ENCODE measurements at regions not wholly inside any gene's neighbourhood (a gene's known extent, or its start where the extent isn't known, plus 50 kb on each side); places are given as distances from the start of the nearest gene placed in this dataset.

GRCh38 chr5:15255576-15255975 is 244.4 kb upstream of the FBXL7 start:
- Histone ChIP-seq H3K4me1 (ENCODE audit: insufficient read depth) (no peaks in the 10 kb centered on the region), H3K27ac (ENCODE audit: low read depth) (no peak overlapping the region), H3K36me3 (ENCODE audit: insufficient read depth) (no peaks in the 10 kb centered on the region), H3K4me3 (ENCODE audit: low read depth, low read length) (no peak overlapping the region)
- no peak for DNase-seq (ENCODE audit: extremely low spot score)
- 41% methylated on average over 2 of the region's 2 CpGs for WGBS

DNA sequence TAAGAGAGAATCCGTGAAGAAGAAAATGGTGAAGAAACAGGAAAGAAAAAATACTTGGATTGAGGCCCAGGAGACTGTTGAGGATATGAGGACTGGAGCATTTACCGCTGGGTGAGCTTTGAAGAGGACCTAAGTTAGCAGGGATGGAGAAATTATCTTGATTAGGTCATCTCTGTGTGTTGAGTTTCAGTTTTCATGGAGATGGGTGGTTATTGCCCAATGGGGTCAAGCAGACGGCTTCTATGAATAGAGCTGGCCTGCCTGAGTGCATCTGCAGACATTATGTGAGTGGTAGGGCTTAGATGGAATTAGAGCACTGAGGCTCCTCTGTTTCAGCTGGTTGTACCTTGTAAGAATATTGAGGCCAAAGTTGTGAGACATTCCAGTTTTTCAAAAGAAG is 245.4 kb upstream of the FBXL7 start:
- Histone ChIP-seq H3K4me3 (ENCODE audit: low read depth, low read length) (no peak overlapping the region), H3K36me3 (ENCODE audit: insufficient read depth) (no peaks in the 10 kb centered on the region), H3K4me1 (ENCODE audit: insufficient read depth) (no peaks in the 10 kb centered on the region), H3K27ac (ENCODE audit: low read depth) (no peak overlapping the region)
- WGBS = 87% methylated on average over 3 of the region's 3 CpGs
- DNase-seq (ENCODE audit: extremely low spot score) = no peak

GRCh38 chr5:15252331-15252730 is 247.6 kb upstream of the FBXL7 start:
- no peak for DNase-seq (ENCODE audit: extremely low spot score)
- Histone ChIP-seq H3K36me3 (ENCODE audit: insufficient read depth) (no peaks in the 10 kb centered on the region), H3K27ac (ENCODE audit: low read depth) (no peak overlapping the region), H3K4me3 (ENCODE audit: low read depth, low read length) (no peak overlapping the region), H3K4me1 (ENCODE audit: insufficient read depth) (no peaks in the 10 kb centered on the region)
- 97% methylated on average over 3 of the region's 3 CpGs for WGBS

DNA sequence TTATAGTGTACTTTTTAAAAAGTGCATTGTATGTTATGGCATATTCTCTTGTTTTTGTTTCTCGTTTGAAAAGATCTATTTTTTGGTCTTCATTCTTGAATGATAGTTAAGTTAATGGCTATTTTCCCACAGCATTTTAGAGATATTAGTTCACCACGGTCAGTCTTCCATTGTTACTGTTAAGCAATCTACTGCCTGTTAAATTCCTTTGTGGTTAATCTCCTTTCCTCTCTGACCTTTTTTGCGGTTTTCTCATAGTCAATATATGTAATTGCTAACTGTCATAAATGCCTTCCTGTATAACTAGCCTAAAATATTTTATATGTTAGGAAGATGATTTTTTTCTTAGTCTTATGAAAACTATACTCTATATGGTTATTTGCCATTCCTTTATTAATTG is 250.8 kb upstream of the FBXL7 start:
- no peak for DNase-seq (ENCODE audit: extremely low spot score)
- no peaks in the 10 kb centered on the region for H3K4me1 ChIP-seq (ENCODE audit: insufficient read depth)
- no peak overlapping the region for H3K4me3 ChIP-seq (ENCODE audit: low read depth, low read length)
- H3K27ac ChIP-seq (ENCODE audit: low read depth) = no peak overlapping the region
- no peaks in the 10 kb centered on the region for H3K36me3 ChIP-seq (ENCODE audit: insufficient read depth)
- WGBS = 49% methylated on average over 3 of the region's 3 CpGs

- Histone ChIP-seq H3K4me3 (ENCODE audit: low read depth, low read length) (no peak overlapping the region), H3K4me1 (ENCODE audit: insufficient read depth) (no peaks in the 10 kb centered on the region), H3K27ac (ENCODE audit: low read depth) (no peak overlapping the region), H3K36me3 (ENCODE audit: insufficient read depth) (no peaks in the 10 kb centered on the region)
- no peak for DNase-seq (ENCODE audit: extremely low spot score)
Measured at GRCh38 chr5:15248731-15249130, 251.2 kb upstream of the FBXL7 start.

GRCh38 chr5:15245913-15246312 is 254.1 kb upstream of the FBXL7 start:
- H3K27ac ChIP-seq (ENCODE audit: low read depth) = no peak overlapping the region
- no peak for DNase-seq (ENCODE audit: extremely low spot score)
- H3K4me1 ChIP-seq (ENCODE audit: insufficient read depth) = no peaks in the 10 kb centered on the region
- H3K4me3 ChIP-seq (ENCODE audit: low read depth, low read length) = no peak overlapping the region
- no peaks in the 10 kb centered on the region for H3K36me3 ChIP-seq (ENCODE audit: insufficient read depth)
- 93% methylated on average over 1 of the region's 1 CpG for WGBS

GRCh38 chr5:15243301-15244020 is 256.5 kb upstream of the FBXL7 start:
- no peaks in the 10 kb centered on the region for H3K36me3 ChIP-seq (ENCODE audit: insufficient read depth)
- H3K4me3 ChIP-seq (ENCODE audit: low read depth, low read length) = no peak overlapping the region
- no peaks in the 10 kb centered on the region for H3K4me1 ChIP-seq (ENCODE audit: insufficient read depth)
- no peak overlapping the region for H3K27ac ChIP-seq (ENCODE audit: low read depth)
- peak; percentile 39 for DNase-seq (ENCODE audit: extremely low spot score)
- 40% methylated on average over 4 of the region's 4 CpGs for WGBS

DNA sequence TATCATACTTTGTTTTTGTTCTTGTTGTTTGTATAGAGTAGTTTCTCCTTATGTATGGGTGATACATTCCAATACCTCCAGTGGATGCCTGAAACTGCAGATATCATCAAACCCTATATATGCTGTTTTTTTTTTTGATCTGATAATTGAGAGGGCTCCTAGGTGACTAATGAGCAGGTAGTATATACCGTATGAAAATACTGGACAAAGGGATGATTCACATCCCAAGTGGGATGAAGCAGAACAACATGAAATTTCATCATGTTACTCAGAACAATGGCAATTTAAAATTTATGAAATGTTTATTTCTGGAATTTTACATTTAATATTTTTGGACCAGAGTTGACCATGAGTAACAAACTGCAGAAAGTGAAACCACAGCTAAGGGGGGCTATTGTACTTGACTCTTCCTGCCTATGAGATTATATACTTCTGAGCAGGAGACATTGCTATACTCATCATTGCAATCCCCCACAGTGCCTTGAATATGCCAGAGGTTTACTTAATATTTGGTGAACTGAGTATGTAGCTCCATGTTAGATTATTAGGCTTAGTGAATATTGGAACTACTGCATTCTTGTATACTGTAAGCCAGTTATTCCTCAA is 258.7 kb upstream of the FBXL7 start:
- H3K36me3 ChIP-seq (ENCODE audit: insufficient read depth) = no peaks in the 10 kb centered on the region
- no peaks in the 10 kb centered on the region for H3K4me1 ChIP-seq (ENCODE audit: insufficient read depth)
- 81% methylated on average over 1 of the region's 1 CpG for whole genome bisulfite sequencing
- no peak for DNase-seq (ENCODE audit: extremely low spot score)
- no peak overlapping the region for H3K4me3 ChIP-seq (ENCODE audit: low read depth, low read length)
- H3K27ac ChIP-seq (ENCODE audit: low read depth) = no peak overlapping the region

- 96% methylated on average over 2 of the region's 2 CpGs for WGBS
- peaks cover 3% of the 10 kb centered on the region for H3K4me1 ChIP-seq (ENCODE audit: insufficient read depth)
- DNase-seq (ENCODE audit: extremely low spot score) = no peak
- H3K4me3 ChIP-seq (ENCODE audit: low read depth, low read length) = no peak overlapping the region
- no peaks in the 10 kb centered on the region for H3K36me3 ChIP-seq (ENCODE audit: insufficient read depth)
- no peak overlapping the region for H3K27ac ChIP-seq (ENCODE audit: low read depth)
Measured at GRCh38 chr5:15238006-15238405, 262.0 kb upstream of the FBXL7 start.

GRCh38 chr5:15236911-15237508 is 263.0 kb upstream of the FBXL7 start:
- H3K4me3 ChIP-seq (ENCODE audit: low read depth, low read length) = no peak overlapping the region
- H3K36me3 ChIP-seq (ENCODE audit: insufficient read depth) = no peaks in the 10 kb centered on the region
- 89% methylated on average over 4 of the region's 4 CpGs for WGBS

DNA sequence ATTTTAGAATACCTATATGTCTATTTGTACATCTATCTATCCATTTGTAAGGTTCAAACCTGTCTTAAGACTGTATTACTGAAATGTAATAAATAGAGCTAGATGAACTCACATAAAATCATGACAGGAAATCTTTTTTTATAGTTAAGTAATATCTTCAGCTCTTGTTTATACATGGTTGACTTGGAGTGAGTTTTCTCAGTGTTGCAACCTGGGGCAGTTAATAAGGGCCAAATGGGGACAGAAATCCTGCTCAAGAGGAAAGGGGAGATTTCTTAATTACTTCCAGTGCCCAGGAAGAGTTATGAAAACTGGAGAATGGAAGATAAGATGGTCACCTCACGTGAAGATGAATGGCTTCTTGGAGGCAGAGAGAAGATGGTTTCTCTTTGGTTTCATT is 265.1 kb upstream of the FBXL7 start:
- WGBS = 74% methylated on average over 1 of the region's 1 CpG

More at GRCh38 chr5:15236911-15237508, 263.0 kb upstream of the FBXL7 start:
- Histone ChIP-seq H3K4me1 (ENCODE audit: insufficient read depth) (peaks cover 3% of the 10 kb centered on the region), H3K27ac (ENCODE audit: low read depth) (no peak overlapping the region)
- no peak for DNase-seq (ENCODE audit: extremely low spot score)

DNA sequence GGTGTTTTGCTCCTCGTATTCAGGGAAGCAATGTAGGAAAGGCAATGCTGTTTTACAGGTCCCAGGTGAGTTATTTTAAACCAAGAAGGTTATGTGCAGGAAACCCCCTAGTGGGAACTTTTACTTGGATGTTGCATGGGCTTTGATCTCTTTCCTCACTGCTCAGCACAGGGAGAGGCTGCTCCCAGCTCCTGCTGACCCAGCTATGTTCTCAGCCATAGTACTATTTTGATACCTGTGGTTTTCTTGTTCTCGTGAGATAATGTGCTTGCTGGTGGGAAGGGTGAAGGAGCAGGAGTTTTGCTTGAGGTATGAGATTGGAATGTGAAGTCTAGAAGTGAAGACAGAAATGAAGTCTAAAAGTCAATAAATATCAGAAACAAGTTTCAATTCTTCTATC is 265.6 kb upstream of the FBXL7 start:
- H3K4me3 ChIP-seq (ENCODE audit: low read depth, low read length) = no peak overlapping the region
- whole genome bisulfite sequencing = 66% methylated on average over 2 of the region's 2 CpGs
- no peak for DNase-seq (ENCODE audit: extremely low spot score)

More for the DNA sequence above, 265.1 kb upstream of the FBXL7 start:
- Histone ChIP-seq H3K4me1 (ENCODE audit: insufficient read depth) (peaks cover 3% of the 10 kb centered on the region), H3K4me3 (ENCODE audit: low read depth, low read length) (no peak overlapping the region), H3K36me3 (ENCODE audit: insufficient read depth) (no peaks in the 10 kb centered on the region), H3K27ac (ENCODE audit: low read depth) (no peak overlapping the region)
- no peak for DNase-seq (ENCODE audit: extremely low spot score)

DNA sequence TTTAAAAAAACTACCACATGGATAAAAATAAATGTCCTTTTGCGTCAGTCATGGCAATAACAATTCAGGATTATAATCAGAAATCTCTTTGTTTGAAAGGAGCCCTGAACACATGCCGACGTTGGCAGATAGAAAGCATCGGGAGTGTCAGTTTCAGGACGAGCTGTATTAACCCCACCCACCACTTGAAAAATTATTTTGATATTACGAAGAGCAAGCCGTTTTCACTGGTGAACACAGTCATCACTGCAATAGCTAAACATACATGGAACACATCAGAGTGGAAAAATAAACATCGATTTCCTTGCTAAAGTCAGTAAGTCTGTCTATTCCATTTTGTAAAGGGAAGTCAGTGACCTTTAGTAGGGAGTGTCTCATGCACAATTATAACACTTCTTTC is 266.4 kb upstream of the FBXL7 start:
- H3K4me1 ChIP-seq (ENCODE audit: insufficient read depth) = peaks cover 3% of the 10 kb centered on the region
- no peak overlapping the region for H3K4me3 ChIP-seq (ENCODE audit: low read depth, low read length)
- no peaks in the 10 kb centered on the region for H3K36me3 ChIP-seq (ENCODE audit: insufficient read depth)
- DNase-seq (ENCODE audit: extremely low spot score) = no peak
- WGBS = 54% methylated on average over 8 of the region's 8 CpGs
- H3K27ac ChIP-seq (ENCODE audit: low read depth) = no peak overlapping the region

More for the DNA sequence above, 265.6 kb upstream of the FBXL7 start:
- H3K36me3 ChIP-seq (ENCODE audit: insufficient read depth) = no peaks in the 10 kb centered on the region
- H3K4me1 ChIP-seq (ENCODE audit: insufficient read depth) = peaks cover 3% of the 10 kb centered on the region
- no peak overlapping the region for H3K27ac ChIP-seq (ENCODE audit: low read depth)

GRCh38 chr5:15222156-15222555 is 277.8 kb upstream of the FBXL7 start:
- H3K27ac ChIP-seq (ENCODE audit: low read depth) = no peak overlapping the region
- H3K4me3 ChIP-seq (ENCODE audit: low read depth, low read length) = no peak overlapping the region
- no peaks in the 10 kb centered on the region for H3K36me3 ChIP-seq (ENCODE audit: insufficient read depth)
- 14% methylated on average over 2 of the region's 2 CpGs for WGBS
- H3K4me1 ChIP-seq (ENCODE audit: insufficient read depth) = no peaks in the 10 kb centered on the region
- DNase-seq (ENCODE audit: extremely low spot score) = no peak
